GM12891 (cell line): ENCODE measurements at regions not wholly inside any gene's neighbourhood (a gene's known extent, or its start where the extent isn't known, plus 50 kb on each side); places are given as distances from the start of the nearest gene placed in this dataset.

ENCODE experiments used
- POLR2A ChIP-seq: IDR thresholded peaks from 2 replicates; pipeline ENCODE4 v1.6.1; 2011; ENCODE audit warnings: low read depth, low read length, control low read depth
- POLR2AphosphoS5 ChIP-seq: IDR thresholded peaks from 2 replicates; pipeline ENCODE4 v1.6.1; 2011; ENCODE audit warnings: low read depth, low read length, control low read depth
- TAF1 ChIP-seq: IDR thresholded peaks from 2 replicates; pipeline ENCODE4 v1.6.1; 2011; ENCODE audit warnings: low read depth, low read length, control low read depth

DNA sequence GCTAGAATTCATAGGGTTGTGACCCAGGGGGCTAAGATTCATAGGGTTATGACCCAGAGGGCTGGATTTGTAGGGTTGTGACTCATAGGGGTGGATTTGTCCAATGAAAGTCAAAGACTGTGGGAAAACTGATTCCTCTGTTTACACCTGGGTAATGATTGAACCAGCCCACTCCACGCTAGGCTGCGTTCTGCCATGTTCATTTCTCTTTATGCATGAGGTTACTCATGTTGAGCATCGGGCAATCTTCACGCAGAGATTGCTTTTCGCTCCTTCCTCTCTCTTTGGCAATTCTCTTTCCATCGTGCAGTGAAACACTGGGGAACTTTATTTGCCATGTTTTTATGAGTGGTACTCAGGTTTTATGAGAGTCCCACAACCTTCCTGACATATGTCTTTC lies 127.8 kb downstream of the CRLF2 start:
- TF ChIP-seq POLR2A (no peak), POLR2AphosphoS5 (no peak), TAF1 (no peak)
